ENCODE measurements at regions not wholly inside any gene's neighbourhood (a gene's known extent, or its start where the extent isn't known, plus 50 kb on each side); places are given as distances from the start of the nearest gene placed in this dataset.
A peak's percentile ranks its signal among the peaks of the same experiment; 100 is the strongest.

GRCh38 chr12:94763462-94763861 lies 113.1 kb upstream of the TMCC3 start:
- in situ Hi-C loops (cut with HindIII; ENCODE audit: low sequenced_read_pairs): no loop called here
- no peak for DNase-seq (ENCODE audit: low read depth)
- no peak for TF ChIP-seq CTCF (IDR thresholded peaks at IDR 0.05; ENCODE audit: low read depth, low read length, missing control alignments)
- H3K4me3 ChIP-seq (ENCODE audit: low read depth, low read length): no peak overlapping the region

- DNase-seq (ENCODE audit: low read depth): no peak
- in situ Hi-C loops (cut with HindIII; ENCODE audit: low sequenced_read_pairs): no loop called here
- no peak for TF ChIP-seq CTCF (IDR thresholded peaks at IDR 0.05; ENCODE audit: low read depth, low read length, missing control alignments)
- H3K4me3 ChIP-seq (ENCODE audit: low read depth, low read length): no peak overlapping the region
Measured at GRCh38 chr12:94762943-94763342, 112.6 kb upstream of the TMCC3 start.

GRCh38 chr12:94762259-94762942 lies 112.0 kb upstream of the TMCC3 start:
- no peak overlapping the region for H3K4me3 ChIP-seq (ENCODE audit: low read depth, low read length)
- TF ChIP-seq CTCF (IDR thresholded peaks at IDR 0.05; ENCODE audit: low read depth, low read length, missing control alignments): no peak
- in situ Hi-C loops (cut with HindIII; ENCODE audit: low sequenced_read_pairs): no loop called here
- DNase-seq (ENCODE audit: low read depth): no peak

- DNase-seq (ENCODE audit: low read depth): peak; percentile 65
- TF ChIP-seq CTCF (IDR thresholded peaks at IDR 0.05; ENCODE audit: low read depth, low read length, missing control alignments): no peak
- H3K4me3 ChIP-seq (ENCODE audit: low read depth, low read length): no peak overlapping the region
- in situ Hi-C loops (cut with HindIII; ENCODE audit: low sequenced_read_pairs): no loop called here
Measured at GRCh38 chr12:94761559-94761958, 111.2 kb upstream of the TMCC3 start.

GRCh38 chr12:94760786-94761185 lies 110.4 kb upstream of the TMCC3 start:
- in situ Hi-C loops (cut with HindIII; ENCODE audit: low sequenced_read_pairs): no loop called here
- no peak for TF ChIP-seq CTCF (IDR thresholded peaks at IDR 0.05; ENCODE audit: low read depth, low read length, missing control alignments)
- H3K4me3 ChIP-seq (ENCODE audit: low read depth, low read length): no peak overlapping the region
- no peak for DNase-seq (ENCODE audit: low read depth)

- DNase-seq (ENCODE audit: low read depth): no peak
- in situ Hi-C loops (cut with HindIII; ENCODE audit: low sequenced_read_pairs): no loop called here
- TF ChIP-seq CTCF (IDR thresholded peaks at IDR 0.05; ENCODE audit: low read depth, low read length, missing control alignments): no peak
- H3K4me3 ChIP-seq (ENCODE audit: low read depth, low read length): no peak overlapping the region
Measured at GRCh38 chr12:94756789-94757188, 106.4 kb upstream of the TMCC3 start.

Data from astrocyte of the cerebellum (primary cell).